ENCODE measurements at regions not wholly inside any gene's neighbourhood (a gene's known extent, or its start where the extent isn't known, plus 50 kb on each side); places are given as distances from the start of the nearest gene placed in this dataset.

GRCh38 chr3:59605944-59606534 lies 556.2 kb upstream of the CFAP20DC start:
- no peaks in the 10 kb centered on the region for H3K27me3 ChIP-seq (ENCODE audit: insufficient read depth, low read length)
- no peaks in the 10 kb centered on the region for H3K36me3 ChIP-seq (ENCODE audit: insufficient read depth, low read length)
- no peak overlapping the region for H3K4me2 ChIP-seq (ENCODE audit: low read length)
- Mint-ChIP-seq H3K4me3 (ENCODE audit: unreplicated experiment) (no peak overlapping the region), H3K4me1 (ENCODE audit: low read depth, unreplicated experiment) (peaks cover 4% of the 10 kb centered on the region), H3K9me3 (ENCODE audit: unreplicated experiment) (no peaks in the 10 kb centered on the region), H3K27me3 (ENCODE audit: low read depth, unreplicated experiment) (peaks cover 3% of the 10 kb centered on the region), H3K27ac (ENCODE audit: unreplicated experiment) (no peak overlapping the region), H3K36me3 (ENCODE audit: low read depth, unreplicated experiment) (no peaks in the 10 kb centered on the region)
- FAIRE-seq (no peak), DNase-seq (ENCODE audit: low read depth) (no peak)
- H2AFZ ChIP-seq (ENCODE audit: low read depth, low read length) = no peak overlapping the region
- no peak for TF ChIP-seq EZH2 (IDR thresholded peaks at IDR 0.05; ENCODE audit: insufficient read depth, low read length)
- TF ChIP-seq, protein P1, sequence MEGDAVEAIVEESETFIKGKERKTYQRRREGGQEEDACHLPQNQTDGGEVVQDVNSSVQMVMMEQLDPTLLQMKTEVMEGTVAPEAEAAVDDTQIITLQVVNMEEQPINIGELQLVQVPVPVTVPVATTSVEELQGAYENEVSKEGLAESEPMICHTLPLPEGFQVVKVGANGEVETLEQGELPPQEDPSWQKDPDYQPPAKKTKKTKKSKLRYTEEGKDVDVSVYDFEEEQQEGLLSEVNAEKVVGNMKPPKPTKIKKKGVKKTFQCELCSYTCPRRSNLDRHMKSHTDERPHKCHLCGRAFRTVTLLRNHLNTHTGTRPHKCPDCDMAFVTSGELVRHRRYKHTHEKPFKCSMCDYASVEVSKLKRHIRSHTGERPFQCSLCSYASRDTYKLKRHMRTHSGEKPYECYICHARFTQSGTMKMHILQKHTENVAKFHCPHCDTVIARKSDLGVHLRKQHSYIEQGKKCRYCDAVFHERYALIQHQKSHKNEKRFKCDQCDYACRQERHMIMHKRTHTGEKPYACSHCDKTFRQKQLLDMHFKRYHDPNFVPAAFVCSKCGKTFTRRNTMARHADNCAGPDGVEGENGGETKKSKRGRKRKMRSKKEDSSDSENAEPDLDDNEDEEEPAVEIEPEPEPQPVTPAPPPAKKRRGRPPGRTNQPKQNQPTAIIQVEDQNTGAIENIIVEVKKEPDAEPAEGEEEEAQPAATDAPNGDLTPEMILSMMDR (IDR thresholded peaks at IDR 0.05; ENCODE audit: insufficient read depth, low read depth, low read length) = no peak
- H4K20me1 ChIP-seq (ENCODE audit: insufficient read depth, low read length) = no peaks in the 10 kb centered on the region
- no peaks in the 10 kb centered on the region for H3K79me2 ChIP-seq (ENCODE audit: insufficient read depth, low read length)
- H3K9ac ChIP-seq (ENCODE audit: low read length) = no peak overlapping the region
- no peak overlapping the region for H3K4me3 ChIP-seq (ENCODE audit: insufficient read depth, low read depth, low read length)
- H3K4me1 ChIP-seq (ENCODE audit: insufficient read depth, low read length) = no peaks in the 10 kb centered on the region
- no peaks in the 10 kb centered on the region for H3K9me3 ChIP-seq (ENCODE audit: insufficient read depth, low read depth, low read length)
- H3K27ac ChIP-seq (ENCODE audit: low read depth, low read length) = no peak overlapping the region

DNA sequence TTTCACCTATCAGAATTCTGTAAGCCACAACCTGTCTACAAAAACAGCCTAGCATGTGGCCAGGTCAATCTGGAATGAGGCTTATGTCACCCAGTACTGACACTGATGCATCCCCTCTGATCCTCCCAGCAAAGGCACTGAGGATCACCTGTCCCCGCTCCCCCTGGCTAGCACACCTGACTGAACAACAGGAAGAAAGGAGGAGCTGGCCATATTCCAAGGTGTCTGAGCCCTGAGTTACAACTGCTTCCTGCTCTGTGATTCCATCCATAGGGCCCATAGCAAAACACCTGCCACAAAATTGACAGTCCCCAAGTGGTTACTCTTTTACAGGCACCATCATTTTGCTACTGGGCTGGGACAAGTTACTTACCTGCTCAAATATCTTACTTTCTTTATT lies 555.5 kb upstream of the CFAP20DC start:
- Histone ChIP-seq H3K9ac (ENCODE audit: low read length) (no peak overlapping the region), H3K79me2 (ENCODE audit: insufficient read depth, low read length) (no peaks in the 10 kb centered on the region), H3K4me1 (ENCODE audit: insufficient read depth, low read length) (no peaks in the 10 kb centered on the region), H3K4me3 (ENCODE audit: insufficient read depth, low read depth, low read length) (no peak overlapping the region), H3K4me2 (ENCODE audit: low read length) (no peak overlapping the region), H3K27me3 (ENCODE audit: insufficient read depth, low read length) (no peaks in the 10 kb centered on the region), H3K36me3 (ENCODE audit: insufficient read depth, low read length) (no peaks in the 10 kb centered on the region), H4K20me1 (ENCODE audit: insufficient read depth, low read length) (no peaks in the 10 kb centered on the region), H3K27ac (ENCODE audit: low read depth, low read length) (no peak overlapping the region), H2AFZ (ENCODE audit: low read depth, low read length) (no peak overlapping the region), H3K9me3 (ENCODE audit: insufficient read depth, low read depth, low read length) (no peaks in the 10 kb centered on the region)
- Mint-ChIP-seq H3K27me3 (ENCODE audit: low read depth, unreplicated experiment) (peaks cover 5% of the 10 kb centered on the region), H3K4me3 (ENCODE audit: unreplicated experiment) (no peak overlapping the region), H3K27ac (ENCODE audit: unreplicated experiment) (no peak overlapping the region), H3K36me3 (ENCODE audit: low read depth, unreplicated experiment) (no peaks in the 10 kb centered on the region), H3K4me1 (ENCODE audit: low read depth, unreplicated experiment) (peaks cover 4% of the 10 kb centered on the region), H3K9me3 (ENCODE audit: unreplicated experiment) (no peaks in the 10 kb centered on the region)
- no peak for FAIRE-seq
- DNase-seq (ENCODE audit: low read depth) = no peak
- TF ChIP-seq, protein P1 (IDR thresholded peaks at IDR 0.05; ENCODE audit: insufficient read depth, low read depth, low read length) = no peak

DNA sequence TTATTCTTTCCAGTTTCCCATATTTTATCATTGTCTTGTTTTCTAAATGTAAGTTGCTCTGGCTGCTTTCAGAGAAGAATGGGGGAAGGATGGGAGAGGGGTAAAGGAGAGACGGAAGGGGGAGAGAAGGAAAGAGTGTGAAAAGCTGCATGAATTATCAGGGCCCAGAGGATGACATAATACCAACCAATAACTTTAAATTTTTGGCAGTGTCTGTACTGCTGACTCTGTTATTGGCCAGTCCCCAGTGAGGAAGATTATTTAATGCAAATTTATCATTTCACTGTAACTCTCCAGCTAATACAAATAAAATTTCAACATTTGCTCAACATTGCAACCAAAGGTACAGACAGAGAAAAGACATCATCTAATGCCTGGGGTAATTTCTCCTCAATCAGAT lies 551.7 kb upstream of the CFAP20DC start:
- Histone ChIP-seq H3K4me2 (ENCODE audit: low read length) (no peak overlapping the region), H3K27me3 (ENCODE audit: insufficient read depth, low read length) (no peaks in the 10 kb centered on the region), H3K4me1 (ENCODE audit: insufficient read depth, low read length) (no peaks in the 10 kb centered on the region), H3K27ac (ENCODE audit: low read depth, low read length) (no peak overlapping the region), H2AFZ (ENCODE audit: low read depth, low read length) (no peak overlapping the region), H3K9me3 (ENCODE audit: insufficient read depth, low read depth, low read length) (no peaks in the 10 kb centered on the region), H3K9ac (ENCODE audit: low read length) (no peak overlapping the region), H3K4me3 (ENCODE audit: insufficient read depth, low read depth, low read length) (no peak overlapping the region), H3K36me3 (ENCODE audit: insufficient read depth, low read length) (no peaks in the 10 kb centered on the region), H4K20me1 (ENCODE audit: insufficient read depth, low read length) (no peaks in the 10 kb centered on the region), H3K79me2 (ENCODE audit: insufficient read depth, low read length) (no peaks in the 10 kb centered on the region)
- no peak overlapping the region for H3K27ac Mint-ChIP-seq (ENCODE audit: unreplicated experiment)
- peaks cover 8% of the 10 kb centered on the region for H3K27me3 Mint-ChIP-seq (ENCODE audit: low read depth, unreplicated experiment)
- FAIRE-seq (no peak), DNase-seq (ENCODE audit: low read depth) (no peak)
- no peaks in the 10 kb centered on the region for H3K9me3 Mint-ChIP-seq (ENCODE audit: unreplicated experiment)
- no peaks in the 10 kb centered on the region for H3K4me1 Mint-ChIP-seq (ENCODE audit: low read depth, unreplicated experiment)
- no peaks in the 10 kb centered on the region for H3K36me3 Mint-ChIP-seq (ENCODE audit: low read depth, unreplicated experiment)
- TF ChIP-seq, protein P1 (IDR thresholded peaks at IDR 0.05; ENCODE audit: insufficient read depth, low read depth, low read length) = no peak
- no peak for TF ChIP-seq EZH2 (IDR thresholded peaks at IDR 0.05; ENCODE audit: insufficient read depth, low read length)
- H3K4me3 Mint-ChIP-seq (ENCODE audit: unreplicated experiment) = no peak overlapping the region
